Smooth muscle cell (in vitro differentiated cells): ENCODE measurements at regions not wholly inside any gene's neighbourhood (a gene's known extent, or its start where the extent isn't known, plus 50 kb on each side); places are given as distances from the start of the nearest gene placed in this dataset.

Source experiments
- DNase-seq: peaks from one replicate; lab custom pipeline; 2025; ENCODE audit not compliant: unreplicated experiment; lab: John Stamatoyannopoulos, UW
- H2AFZ ChIP-seq: fragments of 200-600 bp; sonication (generic); 2 replicates; pipeline ENCODE4 v1.6.0; 2016; ENCODE audit warnings: antibody characterized with exemption, low read depth, mild to moderate bottlenecking
- H3F3A ChIP-seq: fragments of 200-600 bp; sonication (generic); 2 replicates; pipeline ENCODE4 v1.6.0; 2017; ENCODE audit warnings: antibody characterized with exemption, low read depth
- H3K27ac ChIP-seq: fragments of 200-600 bp; sonication (generic); 2 replicates; pipeline ENCODE4 v1.5.1; 2016; ENCODE audit warnings: low read depth, mild to moderate bottlenecking
- H3K27me3 ChIP-seq: fragments of 200-600 bp; sonication (generic); 2 replicates; pipeline ENCODE4 v1.6.1; 2016; ENCODE audit warnings: low read depth, mild to moderate bottlenecking
- H3K36me3 ChIP-seq: fragments of 200-600 bp; sonication (generic); 2 replicates; pipeline ENCODE4 v1.5.1; 2016; ENCODE audit warnings: low read depth
- H3K4me1 ChIP-seq: fragments of 200-600 bp; sonication (generic); 2 replicates; pipeline ENCODE4 v1.5.1; 2016; ENCODE audit warnings: low read depth
- H3K4me2 ChIP-seq: fragments of 200-600 bp; sonication (generic); 2 replicates; pipeline ENCODE4 v1.6.0; 2016; ENCODE audit warnings: mild to moderate bottlenecking
- H3K4me3 ChIP-seq: fragments of 200-600 bp; sonication (generic); 2 replicates; pipeline ENCODE4 v1.5.1; 2016; ENCODE audit warnings: mild to moderate bottlenecking
- H3K79me2 ChIP-seq: fragments of 200-600 bp; sonication (generic); 2 replicates; pipeline ENCODE4 v1.6.0; 2016; ENCODE audit warnings: low read depth, mild to moderate bottlenecking
- H3K9ac ChIP-seq: fragments of 200-600 bp; sonication (generic); 2 replicates; pipeline ENCODE4 v1.6.0; 2016; ENCODE audit warnings: low read depth
- H3K9me3 ChIP-seq: fragments of 200-600 bp; sonication (generic); replicated peaks from 2 replicates; pipeline ENCODE4 v1.5.1; 2016; ENCODE audit warnings: low read depth
- H4K20me1 ChIP-seq: fragments of 200-600 bp; sonication (generic); 2 replicates; pipeline ENCODE4 v1.6.0; 2016; ENCODE audit warnings: low read depth
- CTCF ChIP-seq: fragments of 200-600 bp; sonication (generic); IDR thresholded peaks from 2 replicates; pipeline ENCODE4 v1.5.1; 2017; ENCODE audit warnings: borderline replicate concordance, mild to moderate bottlenecking, antibody characterized with exemption; ENCODE audit not compliant: insufficient read depth, poor library complexity, severe bottlenecking
- WGBS: methylation state at CpG from one replicate; pipeline ENCODE4 v1.1.7; 2016; ENCODE audit warnings: low lambda C conversion rate; 5-methylcytosine and 5-hydroxymethylcytosine counted together

DNA sequence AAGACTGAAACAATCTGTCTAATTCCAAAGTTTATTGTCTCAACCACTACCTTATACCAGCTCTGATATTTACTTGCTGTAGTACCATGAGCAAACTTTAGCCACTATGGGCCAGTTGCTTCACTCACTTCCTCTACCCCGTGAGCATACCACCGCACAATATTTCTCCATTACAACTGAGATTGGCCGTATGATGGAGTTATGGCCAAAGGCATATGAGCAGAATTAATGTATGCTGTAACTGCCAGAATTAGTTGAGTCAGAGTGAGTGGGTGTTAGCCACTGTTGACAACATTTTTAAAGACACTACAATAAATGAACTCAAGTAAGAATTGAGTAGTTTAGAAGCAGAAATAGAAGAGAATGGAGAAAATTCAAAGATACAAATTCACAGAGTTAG is 69.7 kb downstream of the LRATD1 start:
- Histone ChIP-seq H3K36me3 (no peaks in the 10 kb centered on the region), H3K4me1 (no peaks in the 10 kb centered on the region), H3K9ac (no peak overlapping the region), H3K27ac (no peak overlapping the region), H3K4me3 (no peak overlapping the region), H3F3A (no peaks in the 10 kb centered on the region), H4K20me1 (no peaks in the 10 kb centered on the region), H3K79me2 (no peaks in the 10 kb centered on the region), H3K27me3 (no peaks in the 10 kb centered on the region), H3K9me3 (no peaks in the 10 kb centered on the region), H2AFZ (no peak overlapping the region), H3K4me2 (no peak overlapping the region)
- no peak for TF ChIP-seq CTCF
- DNase-seq = no peak
- 91% methylated on average over 3 of the region's 3 CpGs for WGBS

- Histone ChIP-seq H4K20me1 (no peaks in the 10 kb centered on the region), H2AFZ (no peak overlapping the region), H3K27me3 (no peaks in the 10 kb centered on the region), H3K4me1 (no peaks in the 10 kb centered on the region), H3F3A (no peaks in the 10 kb centered on the region), H3K79me2 (no peaks in the 10 kb centered on the region), H3K9me3 (no peaks in the 10 kb centered on the region), H3K36me3 (no peaks in the 10 kb centered on the region), H3K9ac (no peak overlapping the region), H3K27ac (no peak overlapping the region), H3K4me2 (no peak overlapping the region), H3K4me3 (no peak overlapping the region)
- TF ChIP-seq CTCF = no peak
- WGBS = 84% methylated on average over 1 of the region's 1 CpG
- DNase-seq = no peak
These were observed 73.7 kb downstream of the LRATD1 start for GRCh38 chr2:14706201-14706600.

DNA sequence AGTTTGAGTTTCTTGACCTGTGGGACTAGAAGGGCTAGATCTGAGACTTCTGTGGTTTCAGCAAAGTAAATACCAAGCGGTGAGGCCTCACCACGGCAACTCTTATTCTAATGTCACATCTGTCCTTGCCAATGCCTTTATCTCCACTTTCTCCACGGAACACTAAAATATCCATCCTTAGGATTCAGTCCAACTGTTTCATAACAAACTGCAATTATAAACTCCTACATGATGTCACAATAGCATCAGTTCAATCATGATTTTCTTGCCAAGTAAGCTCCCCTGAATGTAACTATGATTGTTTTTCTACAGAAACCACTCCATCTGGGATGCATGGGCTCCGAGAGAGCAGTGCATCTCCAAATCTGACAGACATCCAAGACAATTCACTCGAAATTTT is 79.6 kb downstream of the LRATD1 start:
- Histone ChIP-seq H3K27me3 (no peaks in the 10 kb centered on the region), H3F3A (no peaks in the 10 kb centered on the region), H3K36me3 (no peaks in the 10 kb centered on the region), H3K4me1 (no peaks in the 10 kb centered on the region), H3K4me3 (no peak overlapping the region), H3K79me2 (no peaks in the 10 kb centered on the region), H3K9ac (no peak overlapping the region), H3K4me2 (no peak overlapping the region), H3K9me3 (no peaks in the 10 kb centered on the region), H2AFZ (no peak overlapping the region), H3K27ac (no peak overlapping the region), H4K20me1 (no peaks in the 10 kb centered on the region)
- WGBS = 81% methylated on average over 5 of the region's 5 CpGs
- DNase-seq = no peak
- no peak for TF ChIP-seq CTCF

- Histone ChIP-seq H3K79me2 (no peaks in the 10 kb centered on the region), H3K4me1 (no peaks in the 10 kb centered on the region), H3K27ac (no peak overlapping the region), H3K4me2 (no peak overlapping the region), H3K27me3 (no peaks in the 10 kb centered on the region), H2AFZ (no peak overlapping the region), H3F3A (no peaks in the 10 kb centered on the region), H3K9ac (no peak overlapping the region), H3K36me3 (no peaks in the 10 kb centered on the region), H3K4me3 (no peak overlapping the region), H3K9me3 (no peaks in the 10 kb centered on the region), H4K20me1 (no peaks in the 10 kb centered on the region)
- 83% methylated on average over 5 of the region's 5 CpGs for WGBS
- no peak for TF ChIP-seq CTCF
- no peak for DNase-seq
These were observed 80.7 kb downstream of the LRATD1 start for GRCh38 chr2:14713248-14713647.
